Neutrophil (primary cell): ENCODE measurements at regions not wholly inside any gene's neighbourhood (a gene's known extent, or its start where the extent isn't known, plus 50 kb on each side); places are given as distances from the start of the nearest gene placed in this dataset.

Experiments
- H3K27ac ChIP-seq: fragments of 200-600 bp; sonication (generic); 2 replicates; pipeline ENCODE4 v1.5.1; 2016; ENCODE audit warnings: mild to moderate bottlenecking, moderate library complexity
- H3K27me3 ChIP-seq: fragments of 200-600 bp; sonication (generic); 2 replicates; pipeline ENCODE4 v1.6.0; 2016; ENCODE audit warnings: mild to moderate bottlenecking
- H3K36me3 ChIP-seq: fragments of 200-600 bp; sonication (generic); 2 replicates; pipeline ENCODE4 v1.5.1; 2017
- H3K4me1 ChIP-seq, 2 experiments: fragments of 200-600 bp in 1 of 2; sonication (generic) in 1 of 2; 1 replicate in 1 of 2; 2 replicates in 1 of 2; pipeline versions ENCODE4 v1.5.1 to v1.6.1; 2013 to 2016; ENCODE audit warnings: low read depth in 1 of 2, low read length in 1 of 2, mild to moderate bottlenecking in 1 of 2, moderate library complexity in 1 of 2; ENCODE audit not compliant: control insufficient read depth in 1 of 2, insufficient read depth in 1 of 2
- H3K4me3 ChIP-seq, 2 experiments: fragments of 200-600 bp in 1 of 2; sonication (generic) in 1 of 2; 1 replicate in 1 of 2; 2 replicates in 1 of 2; pipeline ENCODE4 v1.5.1; 2013 to 2016; ENCODE audit warnings: low read depth in 1 of 2, low read length in 1 of 2, mild to moderate bottlenecking in 1 of 2, moderate library complexity in 1 of 2
- H3K9me3 ChIP-seq: fragments of 200-600 bp; sonication (generic); 2 replicates; pipeline ENCODE4 v1.5.1; 2016
- TF ChIP-seq, protein P1 (sequence below): fragments of 200-600 bp; sonication (generic); IDR thresholded peaks from 2 replicates; pipeline ENCODE4 v1.5.1; 2016; ENCODE audit warnings: antibody characterized with exemption

DNA sequence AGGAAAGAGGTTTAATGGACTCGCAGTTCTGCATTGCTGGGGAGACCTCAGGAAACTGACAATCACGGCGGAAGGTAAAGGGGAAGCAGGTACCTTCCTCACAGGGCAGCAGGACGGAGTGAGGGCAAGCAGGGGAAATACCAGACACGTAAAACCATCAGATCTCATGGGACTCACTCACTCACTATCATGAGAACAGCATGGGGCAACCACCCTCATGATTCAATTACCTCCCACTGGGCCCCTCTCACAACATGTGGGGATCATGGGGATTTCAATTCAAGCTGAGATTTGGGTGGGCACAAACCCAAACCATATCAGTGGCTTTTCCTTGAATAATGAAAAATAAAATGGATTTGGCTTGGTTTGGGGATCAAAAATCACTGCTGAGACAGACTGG is 380.5 kb downstream of the VRK1 start:
- H3K4me1 ChIP-seq: no peaks in the 10 kb centered on the region
- TF ChIP-seq, protein P1, sequence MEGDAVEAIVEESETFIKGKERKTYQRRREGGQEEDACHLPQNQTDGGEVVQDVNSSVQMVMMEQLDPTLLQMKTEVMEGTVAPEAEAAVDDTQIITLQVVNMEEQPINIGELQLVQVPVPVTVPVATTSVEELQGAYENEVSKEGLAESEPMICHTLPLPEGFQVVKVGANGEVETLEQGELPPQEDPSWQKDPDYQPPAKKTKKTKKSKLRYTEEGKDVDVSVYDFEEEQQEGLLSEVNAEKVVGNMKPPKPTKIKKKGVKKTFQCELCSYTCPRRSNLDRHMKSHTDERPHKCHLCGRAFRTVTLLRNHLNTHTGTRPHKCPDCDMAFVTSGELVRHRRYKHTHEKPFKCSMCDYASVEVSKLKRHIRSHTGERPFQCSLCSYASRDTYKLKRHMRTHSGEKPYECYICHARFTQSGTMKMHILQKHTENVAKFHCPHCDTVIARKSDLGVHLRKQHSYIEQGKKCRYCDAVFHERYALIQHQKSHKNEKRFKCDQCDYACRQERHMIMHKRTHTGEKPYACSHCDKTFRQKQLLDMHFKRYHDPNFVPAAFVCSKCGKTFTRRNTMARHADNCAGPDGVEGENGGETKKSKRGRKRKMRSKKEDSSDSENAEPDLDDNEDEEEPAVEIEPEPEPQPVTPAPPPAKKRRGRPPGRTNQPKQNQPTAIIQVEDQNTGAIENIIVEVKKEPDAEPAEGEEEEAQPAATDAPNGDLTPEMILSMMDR: no peak
- H3K36me3 ChIP-seq: no peaks in the 10 kb centered on the region
- H3K9me3 ChIP-seq: no peaks in the 10 kb centered on the region
- H3K27ac ChIP-seq: no peak overlapping the region
- H3K27me3 ChIP-seq: peaks cover 8% of the 10 kb centered on the region
- no peak overlapping the region for H3K4me3 ChIP-seq

DNA sequence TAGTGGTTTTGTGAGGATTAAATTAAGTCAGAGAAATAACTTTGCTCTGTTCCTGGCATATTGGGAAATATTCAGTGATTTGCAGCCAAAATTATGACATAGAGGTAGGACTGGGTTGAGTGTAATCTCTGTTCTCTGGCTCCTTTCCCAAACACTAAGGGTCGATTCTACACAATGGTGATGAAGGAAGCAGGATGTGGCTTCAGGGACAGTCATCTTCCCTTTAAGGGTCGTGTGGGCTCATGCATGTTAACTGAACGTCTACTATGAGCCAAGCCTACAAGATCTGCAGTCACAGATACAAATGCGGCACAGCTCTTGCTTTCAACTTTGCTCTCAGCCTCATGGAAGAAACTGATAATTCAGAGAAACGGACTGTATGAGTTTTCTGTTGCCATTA is 381.6 kb downstream of the VRK1 start:
- H3K4me3 ChIP-seq: no peak overlapping the region
- H3K27me3 ChIP-seq: peaks cover 12% of the 10 kb centered on the region
- no peaks in the 10 kb centered on the region for H3K9me3 ChIP-seq
- H3K36me3 ChIP-seq: no peaks in the 10 kb centered on the region
- H3K4me1 ChIP-seq: no peaks in the 10 kb centered on the region
- TF ChIP-seq, protein P1: no peak
- H3K27ac ChIP-seq: no peak overlapping the region

DNA sequence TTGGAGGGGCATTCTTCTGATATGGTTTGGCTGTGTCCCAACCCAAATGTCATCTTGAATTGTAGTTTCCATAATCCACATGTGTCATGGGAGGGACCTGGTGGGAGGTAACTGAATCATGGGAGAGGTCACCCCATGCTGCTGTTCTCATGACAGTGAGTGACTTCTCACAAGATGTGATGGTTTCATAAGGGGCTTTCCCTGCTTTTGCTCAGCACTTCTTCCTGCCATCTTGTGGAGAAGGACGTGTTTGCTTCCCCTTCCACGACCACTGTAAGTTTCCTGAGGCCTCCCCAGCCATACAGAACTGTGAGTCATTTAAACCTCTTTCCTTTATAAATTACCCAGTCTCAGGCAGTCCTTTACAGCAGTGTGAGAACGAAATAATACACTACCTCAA is 382.4 kb downstream of the VRK1 start:
- Histone ChIP-seq H3K27me3 (peaks cover 17% of the 10 kb centered on the region), H3K36me3 (no peaks in the 10 kb centered on the region), H3K4me1 (no peaks in the 10 kb centered on the region), H3K4me3 (no peak overlapping the region), H3K9me3 (no peaks in the 10 kb centered on the region), H3K27ac (no peak overlapping the region)
- TF ChIP-seq, protein P1: no peak

DNA sequence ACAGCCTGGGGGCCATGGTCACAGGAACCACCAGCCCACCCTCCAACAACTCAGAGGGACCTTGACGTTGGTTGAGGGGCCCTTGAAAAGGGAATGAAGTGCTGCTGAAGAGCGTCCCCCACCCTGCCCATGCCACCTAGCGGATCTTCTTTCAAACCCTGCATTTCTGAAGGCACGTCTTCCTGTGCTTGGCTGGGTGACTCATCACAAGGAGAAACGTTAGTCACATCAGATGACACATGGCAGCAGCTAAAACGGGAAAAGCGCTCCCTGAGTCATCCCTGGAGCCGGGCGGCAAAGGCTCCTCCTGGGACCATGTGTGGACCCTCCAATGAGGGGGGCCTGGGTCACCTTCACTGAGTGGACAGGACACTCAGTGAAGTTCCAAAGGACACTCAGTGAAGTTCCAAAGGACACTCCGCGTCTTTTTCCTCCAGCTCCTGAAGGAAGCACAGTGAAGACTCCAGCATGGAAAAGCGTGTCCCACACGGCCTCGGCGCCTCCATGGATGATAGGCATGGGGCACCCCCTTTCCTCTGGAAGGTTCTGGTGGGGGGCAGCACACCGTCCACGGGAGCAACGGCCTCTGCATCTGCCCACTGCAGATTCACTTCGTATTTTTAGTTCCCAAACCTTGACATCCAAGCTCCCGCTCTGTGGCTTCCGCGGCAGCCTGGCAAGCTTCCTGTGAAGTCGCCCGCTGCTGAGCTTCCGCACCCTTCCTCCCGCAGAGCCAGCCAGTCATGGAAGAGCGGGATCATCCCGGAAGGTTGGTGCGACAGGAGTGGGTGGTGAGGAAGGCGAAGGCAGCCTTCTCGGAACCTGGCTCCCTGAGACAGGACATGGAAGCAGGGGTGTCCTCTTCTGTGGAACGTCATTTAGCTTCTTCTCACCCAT is 383.4 kb downstream of the VRK1 start:
- no peaks in the 10 kb centered on the region for H3K36me3 ChIP-seq
- H3K27me3 ChIP-seq: peaks cover 25% of the 10 kb centered on the region
- TF ChIP-seq, protein P1: no peak
- no peak overlapping the region for H3K4me3 ChIP-seq
- no peak overlapping the region for H3K27ac ChIP-seq
- no peaks in the 10 kb centered on the region for H3K9me3 ChIP-seq
- no peaks in the 10 kb centered on the region for H3K4me1 ChIP-seq

DNA sequence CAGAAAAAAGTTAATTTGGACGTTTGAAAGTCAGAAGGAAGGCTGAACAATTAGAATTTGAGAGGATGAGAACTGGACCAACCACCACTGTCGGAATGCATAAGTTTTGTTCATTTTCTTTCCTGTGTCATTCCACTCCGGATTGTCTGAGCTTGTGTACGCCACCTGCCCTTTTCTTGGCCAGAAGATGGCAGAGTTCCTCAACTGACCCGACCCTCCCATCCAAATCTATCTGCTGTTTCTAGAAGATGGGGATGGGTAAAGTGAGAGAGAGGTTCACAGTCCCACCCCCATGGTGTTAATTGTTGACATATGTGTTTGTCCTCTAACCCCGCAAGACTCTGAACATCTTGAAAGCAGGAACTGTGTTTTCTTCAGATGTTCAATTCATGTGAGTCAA is 388.0 kb downstream of the VRK1 start:
- Histone ChIP-seq H3K9me3 (no peaks in the 10 kb centered on the region), H3K27ac (no peak overlapping the region), H3K36me3 (no peaks in the 10 kb centered on the region), H3K27me3 (peaks cover 36% of the 10 kb centered on the region), H3K4me3 (no peak overlapping the region), H3K4me1 (no peaks in the 10 kb centered on the region)
- TF ChIP-seq, protein P1: no peak
